Stimulated activated CD4-positive, alpha-beta T cell treated with anti-CD3 and anti-CD28 coated beads, Interleukin-1b, Interleukin-23, amount 100 ng/mL, for 48 hours (primary cell): ENCODE measurements at regions not wholly inside any gene's neighbourhood (a gene's known extent, or its start where the extent isn't known, plus 50 kb on each side); places are given as distances from the start of the nearest gene placed in this dataset.

ENCODE experiments used
- DNase-seq: peaks from one replicate; pipeline ENCODE4 v3.0.0-alpha.2; 2020

DNA sequence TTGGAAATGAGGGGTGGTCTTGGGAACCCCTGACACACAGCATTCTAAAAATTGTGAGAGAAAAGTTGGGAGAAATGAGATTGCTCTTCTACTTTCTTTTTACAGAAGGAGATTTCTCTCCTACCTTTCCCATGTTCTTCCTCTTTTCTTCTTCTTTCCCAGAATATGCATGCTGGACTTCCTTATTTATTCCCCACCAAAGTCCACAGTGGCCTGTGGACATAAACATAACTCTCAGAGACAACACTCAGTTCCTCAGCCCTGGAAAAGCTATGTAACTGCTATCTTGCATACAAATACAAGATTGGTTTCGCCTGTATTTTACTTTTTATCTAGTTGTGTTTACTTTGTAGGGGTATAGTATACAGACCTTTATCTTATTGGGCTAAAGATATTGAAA is 54.6 kb upstream of the C1GALT1 start:
- no peak for DNase-seq

DNA sequence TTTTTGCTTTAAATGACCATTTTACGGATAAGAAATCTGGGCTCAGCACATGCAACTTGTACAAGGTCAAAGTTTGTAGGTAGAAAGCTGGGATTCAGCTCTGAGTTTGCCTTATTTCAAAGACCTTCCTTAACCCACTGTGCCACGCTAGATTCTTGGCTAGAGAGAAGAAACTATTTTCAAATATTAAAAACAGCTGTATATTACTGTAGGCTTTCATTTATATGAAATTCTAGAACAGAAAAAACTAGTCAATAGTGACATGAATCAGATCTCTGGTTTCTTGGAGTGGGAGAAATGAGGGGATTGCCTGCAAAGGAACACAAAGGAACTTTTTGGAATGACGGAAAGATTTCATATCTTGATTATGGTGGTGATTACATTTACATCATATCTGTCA is 53.0 kb upstream of the C1GALT1 start:
- DNase-seq, result no peak

DNA sequence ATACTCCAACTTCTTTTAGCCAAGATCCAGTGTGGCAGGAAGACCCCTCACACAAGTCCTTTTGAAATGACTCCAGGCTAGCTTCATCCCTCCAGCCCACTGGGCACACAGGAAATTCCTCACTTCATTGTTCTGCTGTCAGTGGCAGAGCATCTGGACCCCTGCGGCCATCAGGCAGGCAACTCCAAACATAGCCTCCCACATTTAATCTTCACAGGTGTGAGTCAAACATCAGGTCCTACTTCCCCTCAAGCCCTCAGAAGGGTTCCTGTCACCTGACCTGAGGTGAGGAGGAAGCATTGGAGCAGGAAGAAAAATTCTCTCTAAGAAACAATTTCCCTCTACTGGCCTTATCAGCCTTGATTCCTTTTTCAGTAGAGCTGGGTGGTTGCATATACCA is 51.1 kb upstream of the C1GALT1 start:
- no peak for DNase-seq
